ENCODE measurements at regions not wholly inside any gene's neighbourhood (a gene's known extent, or its start where the extent isn't known, plus 50 kb on each side); places are given as distances from the start of the nearest gene placed in this dataset.

DNA sequence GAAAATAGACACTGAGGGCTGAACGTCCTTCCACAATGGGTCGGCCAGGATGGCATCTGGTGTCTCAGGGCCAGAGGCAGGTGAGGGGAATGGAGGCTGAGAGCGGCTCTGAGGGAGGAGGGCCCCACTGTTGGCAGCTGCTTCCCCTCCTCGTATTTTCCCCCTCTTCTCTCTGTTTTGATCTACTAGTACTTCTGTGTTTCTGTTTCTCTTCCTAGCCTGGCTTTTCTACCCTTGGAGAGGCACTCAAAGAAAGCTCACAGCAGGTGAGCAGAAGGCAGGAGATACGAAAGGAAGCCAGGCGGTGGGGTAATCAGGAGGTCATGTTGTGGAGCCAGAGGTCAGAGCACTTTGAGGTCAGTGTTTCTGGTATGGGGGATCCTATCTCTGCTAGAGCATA lies 151.8 kb upstream of the GATB start:
- TF ChIP-seq CTCF (conservative IDR thresholded peaks at IDR 0.05) (no peak), ZFX (IDR thresholded peaks at IDR 0.05) (no peak)
